IPS-15b (cell line): ENCODE measurements at regions not wholly inside any gene's neighbourhood (a gene's known extent, or its start where the extent isn't known, plus 50 kb on each side); places are given as distances from the start of the nearest gene placed in this dataset.

Experiments used
- H3K27me3 ChIP-seq: one replicate; pipeline ENCODE4 v1.6.1; 2013; ENCODE audit warnings: low read length; ENCODE audit not compliant: control insufficient read depth, insufficient read depth
- H3K36me3 ChIP-seq: one replicate; pipeline ENCODE4 v1.6.1; 2013; ENCODE audit warnings: low read length; ENCODE audit not compliant: control insufficient read depth, insufficient read depth
- H3K4me1 ChIP-seq: one replicate; pipeline ENCODE4 v1.6.1; 2013; ENCODE audit warnings: mild to moderate bottlenecking, low read length; ENCODE audit not compliant: control insufficient read depth, insufficient read depth
- H3K4me3 ChIP-seq: one replicate; pipeline ENCODE4 v1.5.1; 2013; ENCODE audit warnings: low read depth, low read length
- H3K9ac ChIP-seq: one replicate; pipeline ENCODE4 v1.6.1; 2013; ENCODE audit warnings: low read depth, mild to moderate bottlenecking, low read length
- H3K9me3 ChIP-seq: one replicate; pipeline ENCODE4 v1.6.1; 2013; ENCODE audit warnings: mild to moderate bottlenecking, low read length; ENCODE audit not compliant: control insufficient read depth, insufficient read depth

DNA sequence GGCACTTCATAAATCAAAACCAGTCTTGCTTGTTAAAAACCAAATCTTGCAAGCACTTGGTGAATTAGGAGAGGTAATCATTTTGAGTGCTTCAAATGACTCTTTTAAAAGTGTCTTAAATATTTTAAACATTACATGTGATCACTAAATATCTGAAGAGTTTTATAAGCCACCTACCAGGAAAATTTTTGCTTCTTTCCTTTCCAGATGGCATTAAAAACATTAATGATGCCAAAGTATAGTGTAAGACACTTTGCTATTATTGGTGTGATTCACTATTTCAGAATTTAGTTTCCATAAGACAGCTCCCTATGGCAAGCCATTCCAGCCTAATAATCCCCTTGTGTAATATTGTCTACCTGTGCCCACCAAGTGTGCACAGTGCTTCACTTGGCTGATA lies 548.8 kb upstream of the ADAMTS5 start:
- Histone ChIP-seq H3K4me3 (no peak overlapping the region), H3K4me1 (no peaks in the 10 kb centered on the region), H3K36me3 (no peaks in the 10 kb centered on the region), H3K27me3 (no peaks in the 10 kb centered on the region), H3K9ac (no peak overlapping the region), H3K9me3 (peaks cover 13% of the 10 kb centered on the region)

DNA sequence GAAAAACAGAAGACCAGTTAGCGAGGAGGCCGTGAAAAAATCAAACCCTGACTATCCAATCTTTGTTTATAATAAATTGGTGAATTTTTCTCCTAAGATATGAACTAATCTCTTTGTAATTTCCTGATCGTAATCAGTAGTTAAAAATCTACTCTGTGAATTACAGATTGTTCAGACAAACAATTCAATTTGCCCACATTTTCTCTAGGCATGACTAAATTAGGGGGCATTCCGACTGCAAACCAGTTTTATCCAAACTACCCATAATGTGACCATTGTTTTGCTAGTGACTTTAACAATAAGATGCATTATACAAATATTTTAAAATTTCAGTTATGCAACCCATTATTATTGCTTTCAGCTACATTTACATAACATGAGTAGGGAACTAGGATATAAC lies 546.9 kb upstream of the ADAMTS5 start:
- Histone ChIP-seq H3K4me3 (no peak overlapping the region), H3K27me3 (no peaks in the 10 kb centered on the region)

GRCh38 chr21:27513016-27513415 lies 546.1 kb upstream of the ADAMTS5 start:
- H3K4me1 ChIP-seq = no peaks in the 10 kb centered on the region
- H3K36me3 ChIP-seq = no peaks in the 10 kb centered on the region
- no peaks in the 10 kb centered on the region for H3K27me3 ChIP-seq
- no peak overlapping the region for H3K4me3 ChIP-seq
- no peak overlapping the region for H3K9ac ChIP-seq
- H3K9me3 ChIP-seq = peaks cover 8% of the 10 kb centered on the region

More for the DNA sequence above, 546.9 kb upstream of the ADAMTS5 start:
- Histone ChIP-seq H3K9ac (no peak overlapping the region), H3K9me3 (peaks cover 13% of the 10 kb centered on the region), H3K4me1 (no peaks in the 10 kb centered on the region), H3K36me3 (no peaks in the 10 kb centered on the region)

GRCh38 chr21:27511233-27511632 lies 544.3 kb upstream of the ADAMTS5 start:
- H3K36me3 ChIP-seq = no peaks in the 10 kb centered on the region
- H3K27me3 ChIP-seq = no peaks in the 10 kb centered on the region
- H3K4me3 ChIP-seq = no peak overlapping the region
- H3K9me3 ChIP-seq = no peaks in the 10 kb centered on the region
- no peaks in the 10 kb centered on the region for H3K4me1 ChIP-seq
- H3K9ac ChIP-seq = no peak overlapping the region

- H3K27me3 ChIP-seq = no peaks in the 10 kb centered on the region
- H3K4me1 ChIP-seq = no peaks in the 10 kb centered on the region
- H3K9me3 ChIP-seq = no peaks in the 10 kb centered on the region
- no peak overlapping the region for H3K4me3 ChIP-seq
- no peak overlapping the region for H3K9ac ChIP-seq
- no peaks in the 10 kb centered on the region for H3K36me3 ChIP-seq
Observed at GRCh38 chr21:27507695-27508094, 540.8 kb upstream of the ADAMTS5 start.

GRCh38 chr21:27505516-27505915 lies 538.6 kb upstream of the ADAMTS5 start:
- no peaks in the 10 kb centered on the region for H3K9me3 ChIP-seq
- no peaks in the 10 kb centered on the region for H3K4me1 ChIP-seq
- no peaks in the 10 kb centered on the region for H3K36me3 ChIP-seq
- no peak overlapping the region for H3K4me3 ChIP-seq
- no peak overlapping the region for H3K9ac ChIP-seq
- no peaks in the 10 kb centered on the region for H3K27me3 ChIP-seq

DNA sequence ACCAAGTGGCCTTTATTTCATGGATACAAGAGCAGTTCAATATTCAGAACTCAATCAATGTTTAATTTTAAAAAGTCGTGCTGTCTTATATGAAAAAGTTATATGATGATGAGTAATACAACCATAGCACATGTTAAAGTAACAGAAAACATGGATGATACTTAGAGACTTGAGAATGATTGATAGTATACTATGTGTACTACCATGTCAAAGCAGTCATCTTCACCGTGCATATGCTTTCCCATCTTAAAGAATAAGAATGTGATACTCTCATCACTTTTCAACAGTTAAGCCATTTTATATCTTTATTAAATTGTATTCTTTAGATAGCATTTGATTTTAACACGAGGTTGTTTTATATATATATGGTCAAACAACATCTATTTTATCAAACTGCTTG lies 535.9 kb upstream of the ADAMTS5 start:
- H3K9me3 ChIP-seq = no peaks in the 10 kb centered on the region
- no peak overlapping the region for H3K9ac ChIP-seq
- no peaks in the 10 kb centered on the region for H3K27me3 ChIP-seq
- no peak overlapping the region for H3K4me3 ChIP-seq
- peaks cover 5% of the 10 kb centered on the region for H3K4me1 ChIP-seq
- H3K36me3 ChIP-seq = no peaks in the 10 kb centered on the region

- H3K9ac ChIP-seq = no peak overlapping the region
- H3K4me3 ChIP-seq = no peak overlapping the region
- no peaks in the 10 kb centered on the region for H3K27me3 ChIP-seq
- H3K4me1 ChIP-seq = peaks cover 5% of the 10 kb centered on the region
- H3K9me3 ChIP-seq = no peaks in the 10 kb centered on the region
- H3K36me3 ChIP-seq = no peaks in the 10 kb centered on the region
Observed at GRCh38 chr21:27498025-27498424, 531.1 kb upstream of the ADAMTS5 start.

GRCh38 chr21:27495836-27496235 lies 528.9 kb upstream of the ADAMTS5 start:
- peaks cover 5% of the 10 kb centered on the region for H3K4me1 ChIP-seq
- no peak overlapping the region for H3K9ac ChIP-seq
- no peaks in the 10 kb centered on the region for H3K27me3 ChIP-seq
- no peaks in the 10 kb centered on the region for H3K36me3 ChIP-seq
- no peaks in the 10 kb centered on the region for H3K9me3 ChIP-seq
- H3K4me3 ChIP-seq = no peak overlapping the region

DNA sequence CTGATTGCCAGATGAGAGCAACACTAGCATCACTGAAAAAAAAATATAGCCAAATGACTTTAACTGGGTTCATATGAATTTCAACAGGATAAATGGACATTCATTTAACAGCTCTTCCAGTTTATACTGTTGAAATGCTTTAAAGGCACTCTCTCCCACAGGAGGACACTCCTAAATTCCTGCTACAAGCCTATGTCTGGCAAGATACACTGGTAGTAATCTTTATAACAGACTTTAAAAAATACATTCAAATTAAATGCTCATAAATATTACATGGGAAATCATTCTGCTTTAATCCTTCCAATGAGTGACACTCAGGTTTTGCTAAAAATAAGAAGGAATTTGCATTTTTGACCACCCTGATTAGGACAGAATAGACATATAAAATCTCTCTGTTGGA lies 526.7 kb upstream of the ADAMTS5 start:
- Histone ChIP-seq H3K9ac (no peak overlapping the region), H3K4me3 (no peak overlapping the region)

DNA sequence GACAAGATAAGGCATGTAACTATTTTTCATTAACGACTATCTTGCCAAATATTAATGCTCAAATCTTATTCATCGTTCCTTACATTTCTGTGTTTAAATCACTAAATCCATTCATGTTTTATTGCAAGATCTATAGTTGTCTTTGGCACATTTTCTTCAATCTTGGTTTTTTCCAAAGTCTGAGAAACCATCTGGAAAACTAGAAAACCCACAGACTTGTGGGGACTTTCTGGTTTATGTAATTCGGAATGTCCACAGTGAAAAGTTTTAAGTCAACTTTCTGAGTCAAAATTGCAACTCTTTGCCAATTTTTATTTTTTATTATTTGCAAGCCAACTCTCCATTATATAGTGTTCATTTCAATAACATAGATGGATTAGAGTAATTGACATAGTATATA lies 520.8 kb upstream of the ADAMTS5 start:
- H3K4me3 ChIP-seq = no peak overlapping the region
- no peaks in the 10 kb centered on the region for H3K9me3 ChIP-seq

More for the DNA sequence above, 526.7 kb upstream of the ADAMTS5 start:
- H3K9me3 ChIP-seq = no peaks in the 10 kb centered on the region
- H3K27me3 ChIP-seq = no peaks in the 10 kb centered on the region
- peaks cover 5% of the 10 kb centered on the region for H3K4me1 ChIP-seq
- H3K36me3 ChIP-seq = no peaks in the 10 kb centered on the region

DNA sequence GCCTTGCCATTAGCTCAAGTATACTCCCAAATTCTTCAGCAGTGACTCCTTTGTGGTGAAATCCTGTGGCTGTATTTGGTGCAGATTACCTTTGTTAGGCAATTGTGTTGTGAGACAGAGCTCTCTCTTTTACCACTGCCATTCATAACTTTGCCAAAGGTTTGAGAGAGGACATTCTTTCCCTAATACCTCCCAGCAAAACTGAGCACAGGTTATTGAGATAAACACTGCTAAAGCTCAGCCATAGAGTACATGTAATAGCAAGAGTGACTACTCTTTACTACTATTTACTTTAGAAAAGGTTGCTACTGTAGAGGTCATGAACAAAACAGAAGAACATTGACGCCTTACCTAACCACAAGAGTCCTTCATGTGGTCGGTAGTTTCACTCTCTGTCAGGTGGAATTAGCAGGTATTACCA lies 514.0 kb upstream of the ADAMTS5 start:
- H3K27me3 ChIP-seq = no peaks in the 10 kb centered on the region
- no peaks in the 10 kb centered on the region for H3K36me3 ChIP-seq
- H3K9ac ChIP-seq = no peak overlapping the region
- H3K9me3 ChIP-seq = no peaks in the 10 kb centered on the region
- H3K4me3 ChIP-seq = no peak overlapping the region
- H3K4me1 ChIP-seq = no peaks in the 10 kb centered on the region

More for the DNA sequence above, 520.8 kb upstream of the ADAMTS5 start:
- Histone ChIP-seq H3K27me3 (no peaks in the 10 kb centered on the region), H3K4me1 (no peaks in the 10 kb centered on the region), H3K36me3 (no peaks in the 10 kb centered on the region), H3K9ac (no peak overlapping the region)

DNA sequence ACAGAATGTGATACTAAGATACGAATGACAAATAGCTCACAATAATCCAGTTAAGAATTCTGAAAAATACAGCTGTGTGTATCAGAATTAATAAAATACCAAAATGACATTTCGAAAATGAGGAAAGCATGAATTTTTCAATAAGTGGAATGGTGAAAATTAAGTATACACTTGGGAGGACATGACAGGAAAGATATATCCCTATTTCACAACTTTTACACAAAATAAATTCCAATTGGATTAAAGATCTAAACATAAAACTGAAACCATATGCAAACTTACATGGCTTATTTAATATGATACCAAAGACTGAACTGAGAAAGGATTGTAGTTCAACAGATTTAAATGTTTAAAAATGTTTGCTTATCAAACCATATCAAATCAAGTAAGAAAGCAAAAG lies 510.4 kb upstream of the ADAMTS5 start:
- Histone ChIP-seq H3K9ac (no peak overlapping the region), H3K9me3 (no peaks in the 10 kb centered on the region), H3K4me1 (no peaks in the 10 kb centered on the region), H3K36me3 (no peaks in the 10 kb centered on the region), H3K4me3 (no peak overlapping the region), H3K27me3 (no peaks in the 10 kb centered on the region)
